Loucy (cell line): ENCODE measurements at regions not wholly inside any gene's neighbourhood (a gene's known extent, or its start where the extent isn't known, plus 50 kb on each side); places are given as distances from the start of the nearest gene placed in this dataset.

Source experiments
- EZH2phosphoT487 ChIP-seq: fragments of 200-600 bp; IDR thresholded peaks from 2 replicates; pipeline ENCODE4 v1.6.1; 2018; ENCODE audit warnings: antibody characterized with exemption, mild to moderate bottlenecking, moderate library complexity, borderline replicate concordance
- TF ChIP-seq, protein P1 (sequence below): fragments of 200-600 bp; sonication (generic); conservative IDR thresholded peaks from 2 replicates; pipeline ENCODE4 v1.5.1; 2014; ENCODE audit warnings: mild to moderate bottlenecking, antibody characterized with exemption, low read length

DNA sequence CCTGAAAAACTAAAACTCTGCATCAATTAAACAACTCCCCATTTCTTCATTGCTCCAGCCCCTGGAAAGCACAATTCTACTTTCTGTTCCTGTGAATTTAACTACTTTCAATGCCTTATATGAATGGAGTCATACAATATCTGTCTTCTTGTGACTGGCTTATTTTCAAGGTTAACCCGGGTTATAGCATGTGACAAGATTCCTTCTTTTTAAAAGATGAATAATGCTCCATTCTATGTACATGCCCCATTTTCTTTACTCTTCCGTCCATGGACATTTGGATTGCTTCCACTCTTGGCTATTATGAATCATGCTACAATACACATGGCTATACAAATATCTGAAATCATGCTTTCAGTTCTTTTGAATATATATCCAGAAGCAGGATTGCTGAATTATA is 334.9 kb upstream of the ID4 start:
- TF ChIP-seq, protein P1, sequence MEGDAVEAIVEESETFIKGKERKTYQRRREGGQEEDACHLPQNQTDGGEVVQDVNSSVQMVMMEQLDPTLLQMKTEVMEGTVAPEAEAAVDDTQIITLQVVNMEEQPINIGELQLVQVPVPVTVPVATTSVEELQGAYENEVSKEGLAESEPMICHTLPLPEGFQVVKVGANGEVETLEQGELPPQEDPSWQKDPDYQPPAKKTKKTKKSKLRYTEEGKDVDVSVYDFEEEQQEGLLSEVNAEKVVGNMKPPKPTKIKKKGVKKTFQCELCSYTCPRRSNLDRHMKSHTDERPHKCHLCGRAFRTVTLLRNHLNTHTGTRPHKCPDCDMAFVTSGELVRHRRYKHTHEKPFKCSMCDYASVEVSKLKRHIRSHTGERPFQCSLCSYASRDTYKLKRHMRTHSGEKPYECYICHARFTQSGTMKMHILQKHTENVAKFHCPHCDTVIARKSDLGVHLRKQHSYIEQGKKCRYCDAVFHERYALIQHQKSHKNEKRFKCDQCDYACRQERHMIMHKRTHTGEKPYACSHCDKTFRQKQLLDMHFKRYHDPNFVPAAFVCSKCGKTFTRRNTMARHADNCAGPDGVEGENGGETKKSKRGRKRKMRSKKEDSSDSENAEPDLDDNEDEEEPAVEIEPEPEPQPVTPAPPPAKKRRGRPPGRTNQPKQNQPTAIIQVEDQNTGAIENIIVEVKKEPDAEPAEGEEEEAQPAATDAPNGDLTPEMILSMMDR, result no peak
- TF ChIP-seq EZH2phosphoT487, result no peak
